Esophagus muscularis mucosa (tissue), 4 donors: ENCODE measurements at regions not wholly inside any gene's neighbourhood (a gene's known extent, or its start where the extent isn't known, plus 50 kb on each side); places are given as distances from the start of the nearest gene placed in this dataset.

Experiments used
- DNase-seq: peaks from one replicate; pipeline ENCODE4 v3.0.0-alpha.2; 2017; ENCODE audit errors: extremely low spot score
- H3K27ac ChIP-seq, 4 donors: fragments of 200-600 bp; sonication (generic); replicated peaks in 1 of 4; 1 replicate in 3 of 4; 2 replicates in 1 of 4; pipeline ENCODE4 v1.5.1; 2016 to 2019; ENCODE audit warnings: mild to moderate bottlenecking in 1 of 4
- H3K27me3 ChIP-seq, 4 donors: fragments of 200-600 bp; sonication (generic); one replicate each; pipeline versions ENCODE4 v1.5.1 to v1.6.0; 2016 to 2019
- H3K36me3 ChIP-seq, 4 donors: fragments of 200-600 bp; sonication (generic); one replicate each; pipeline ENCODE4 v1.5.1; 2016 to 2019
- H3K4me1 ChIP-seq, 4 donors: fragments of 200-600 bp; sonication (generic); one replicate each; pipeline ENCODE4 v1.5.1; 2016 to 2019
- H3K4me3 ChIP-seq, 4 donors: fragments of 200-600 bp; sonication (generic); 1 replicate in 2 of 4; 2 replicates in 2 of 4; pipeline ENCODE4 v1.5.1; 2016 to 2019; ENCODE audit warnings: mild to moderate bottlenecking in 4 of 4, moderate library complexity in 1 of 4
- H3K9me3 ChIP-seq, 4 donors: fragments of 200-600 bp; sonication (generic); 1 replicate in 3 of 4; 2 replicates in 1 of 4; pipeline ENCODE4 v1.5.1; 2016 to 2019
- EP300 ChIP-seq: sonication (generic); formaldehyde crosslinking; IDR thresholded peaks from one replicate; pipeline ENCODE4 v1.6.1; 2017; ENCODE audit warnings: antibody characterized with exemption
- POLR2A ChIP-seq: fragments of 450-650 bp; IDR thresholded peaks from one replicate; pipeline ENCODE4 v1.6.1; 2017; ENCODE audit warnings: antibody characterized with exemption, moderate library complexity, mild to moderate bottlenecking, low read depth
- POLR2AphosphoS5 ChIP-seq, 2 donors: sonication (generic); formaldehyde crosslinking; IDR thresholded peaks; one replicate each; pipeline ENCODE4 v1.6.1; 2017; ENCODE audit warnings: antibody characterized with exemption in 2 of 2
- WGBS: methylation state at CpG from one replicate; pipeline ENCODE4 v1.1.5; 2018; 5-methylcytosine and 5-hydroxymethylcytosine counted together
- intact Hi-C: fragments of 100-400 bp; cut with DNase I; formaldehyde crosslinking; loops from one replicate; pipeline ENCODE4 v1.15.1; 2023
- TF ChIP-seq, protein P1 (sequence below), 3 experiments: fragments of 200-600 bp in 2 of 3; fragments of 450-650 bp in 1 of 3; sonication (generic) in 2 of 3; IDR thresholded peaks; one replicate each; pipeline ENCODE4 v1.5.1; 2017 to 2019; ENCODE audit warnings: antibody characterized with exemption in 3 of 3, mild to moderate bottlenecking in 2 of 3, moderate library complexity in 1 of 3

DNA sequence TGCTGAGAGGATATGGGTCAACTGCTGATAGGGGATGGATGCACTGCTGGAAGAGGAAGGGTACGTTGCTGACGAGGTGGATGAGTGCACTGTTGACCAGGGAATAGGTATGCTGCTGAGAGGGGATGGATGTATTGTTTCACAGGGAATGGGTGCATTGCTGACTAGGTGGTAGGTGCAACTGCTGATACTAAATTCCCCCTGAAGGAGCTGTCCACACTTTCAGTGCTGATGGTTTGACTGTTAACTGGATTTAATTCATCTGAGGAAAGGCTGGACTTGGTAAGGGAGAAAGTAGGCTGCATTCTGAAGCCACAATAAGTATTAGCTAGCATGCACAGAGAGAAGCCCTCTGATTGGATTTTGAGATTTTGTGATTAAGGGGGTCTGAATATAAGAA is 1196.8 kb upstream of the PHF14 start:
- Histone ChIP-seq H3K9me3 (no peaks in the 10 kb centered on the region), H3K4me3 (no peak overlapping the region), H3K27me3 (no peaks in the 10 kb centered on the region), H3K4me1 (no peaks in the 10 kb centered on the region), H3K27ac (no peak overlapping the region), H3K36me3 (no peaks in the 10 kb centered on the region)
- intact Hi-C loops: no loop called here
- 70% methylated on average over 2 of the region's 2 CpGs for WGBS
- no peak for DNase-seq
- TF ChIP-seq EP300 (no peak), POLR2AphosphoS5 (IDR thresholded peaks at IDR 0.05) (no peak), POLR2A (no peak)
- TF ChIP-seq, protein P1, sequence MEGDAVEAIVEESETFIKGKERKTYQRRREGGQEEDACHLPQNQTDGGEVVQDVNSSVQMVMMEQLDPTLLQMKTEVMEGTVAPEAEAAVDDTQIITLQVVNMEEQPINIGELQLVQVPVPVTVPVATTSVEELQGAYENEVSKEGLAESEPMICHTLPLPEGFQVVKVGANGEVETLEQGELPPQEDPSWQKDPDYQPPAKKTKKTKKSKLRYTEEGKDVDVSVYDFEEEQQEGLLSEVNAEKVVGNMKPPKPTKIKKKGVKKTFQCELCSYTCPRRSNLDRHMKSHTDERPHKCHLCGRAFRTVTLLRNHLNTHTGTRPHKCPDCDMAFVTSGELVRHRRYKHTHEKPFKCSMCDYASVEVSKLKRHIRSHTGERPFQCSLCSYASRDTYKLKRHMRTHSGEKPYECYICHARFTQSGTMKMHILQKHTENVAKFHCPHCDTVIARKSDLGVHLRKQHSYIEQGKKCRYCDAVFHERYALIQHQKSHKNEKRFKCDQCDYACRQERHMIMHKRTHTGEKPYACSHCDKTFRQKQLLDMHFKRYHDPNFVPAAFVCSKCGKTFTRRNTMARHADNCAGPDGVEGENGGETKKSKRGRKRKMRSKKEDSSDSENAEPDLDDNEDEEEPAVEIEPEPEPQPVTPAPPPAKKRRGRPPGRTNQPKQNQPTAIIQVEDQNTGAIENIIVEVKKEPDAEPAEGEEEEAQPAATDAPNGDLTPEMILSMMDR (IDR thresholded peaks at IDR 0.05): no peak

DNA sequence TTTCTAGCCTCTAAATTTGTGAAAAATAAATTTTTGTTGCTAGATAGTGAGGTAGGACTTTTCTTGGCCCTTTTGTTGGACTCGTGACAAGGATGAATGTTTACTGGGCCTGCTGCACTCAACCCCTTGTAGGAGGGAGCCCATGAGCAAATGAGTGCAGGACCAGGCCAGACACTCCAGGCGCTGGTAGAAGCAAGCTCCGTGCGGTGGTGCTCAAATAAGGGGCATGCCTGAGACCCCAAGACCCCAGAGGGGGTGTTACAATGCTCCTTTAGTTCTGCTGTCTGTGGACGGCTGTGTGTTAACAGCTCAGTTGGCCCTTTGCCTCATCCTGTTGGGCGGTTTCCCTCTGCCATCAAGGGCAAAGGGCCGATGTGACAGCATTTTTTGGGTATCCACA is 1195.3 kb upstream of the PHF14 start:
- H3K4me3 ChIP-seq: no peak overlapping the region
- 85% methylated on average over 6 of the region's 7 CpGs for WGBS
- no peaks in the 10 kb centered on the region for H3K4me1 ChIP-seq
- H3K9me3 ChIP-seq: no peaks in the 10 kb centered on the region
- no peaks in the 10 kb centered on the region for H3K36me3 ChIP-seq
- DNase-seq: no peak
- no peak overlapping the region for H3K27ac ChIP-seq
- intact Hi-C loops: no loop called here
- no peaks in the 10 kb centered on the region for H3K27me3 ChIP-seq
- TF ChIP-seq EP300: no peak
- TF ChIP-seq POLR2A: no peak
- TF ChIP-seq POLR2AphosphoS5 (IDR thresholded peaks at IDR 0.05): no peak
- TF ChIP-seq, protein P1 (IDR thresholded peaks at IDR 0.05): no peak

DNA sequence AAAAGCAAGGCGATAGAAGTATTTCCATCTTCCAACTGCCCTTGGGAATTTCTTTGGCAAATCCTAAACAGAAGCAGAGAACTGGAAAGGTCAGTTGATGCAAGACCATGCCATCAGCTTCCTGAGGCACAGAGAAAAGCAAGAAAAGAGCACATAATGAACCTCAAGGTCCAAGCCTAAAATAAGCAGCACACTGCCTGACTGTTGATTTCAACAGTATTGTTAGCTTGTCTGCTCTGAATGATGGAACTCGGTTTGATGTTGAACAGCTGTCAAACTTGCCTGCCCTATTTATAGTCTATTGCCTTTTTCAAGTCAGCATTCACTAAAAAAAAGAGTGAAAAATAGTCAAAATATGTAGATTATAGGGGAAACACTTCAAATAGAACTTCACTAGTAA is 1192.0 kb upstream of the PHF14 start:
- 73% methylated on average over 2 of the region's 2 CpGs for WGBS
- intact Hi-C loops: no loop called here
- H3K9me3 ChIP-seq: no peaks in the 10 kb centered on the region
- H3K27me3 ChIP-seq: no peaks in the 10 kb centered on the region
- no peak overlapping the region for H3K27ac ChIP-seq
- no peak for DNase-seq
- no peak overlapping the region for H3K4me3 ChIP-seq
- no peak for TF ChIP-seq EP300
- no peak for TF ChIP-seq POLR2AphosphoS5 (IDR thresholded peaks at IDR 0.05)
- TF ChIP-seq POLR2A: no peak
- TF ChIP-seq, protein P1 (IDR thresholded peaks at IDR 0.05): no peak
- H3K36me3 ChIP-seq: no peaks in the 10 kb centered on the region
- H3K4me1 ChIP-seq: no peaks in the 10 kb centered on the region

DNA sequence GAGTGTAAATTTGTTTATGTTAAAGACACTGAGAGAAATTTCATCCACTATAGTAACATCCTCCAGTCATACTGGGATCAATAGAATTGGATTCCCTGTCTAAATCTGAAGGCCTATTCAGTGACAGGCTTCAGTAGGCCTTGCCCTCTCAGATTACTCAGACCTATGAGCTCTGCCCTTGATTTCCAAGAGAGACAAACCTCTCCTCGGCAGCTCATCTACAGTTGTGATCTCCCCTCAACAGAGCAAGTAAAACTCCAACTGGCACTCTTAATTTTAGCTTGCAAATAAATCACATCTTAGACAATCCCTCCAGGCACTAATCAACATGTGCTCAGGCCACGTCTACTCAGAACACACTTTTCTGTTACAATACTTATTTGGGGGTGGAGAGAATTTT is 1191.4 kb upstream of the PHF14 start:
- H3K27ac ChIP-seq: no peak overlapping the region
- intact Hi-C loops: no loop called here
- WGBS: 67% methylated on average over 2 of the region's 2 CpGs
- no peaks in the 10 kb centered on the region for H3K9me3 ChIP-seq
- H3K4me3 ChIP-seq: no peak overlapping the region
- no peak for DNase-seq
- TF ChIP-seq POLR2A (no peak), POLR2AphosphoS5 (IDR thresholded peaks at IDR 0.05) (no peak), EP300 (no peak)
- TF ChIP-seq, protein P1 (IDR thresholded peaks at IDR 0.05): no peak
- H3K4me1 ChIP-seq: no peaks in the 10 kb centered on the region
- H3K36me3 ChIP-seq: no peaks in the 10 kb centered on the region
- H3K27me3 ChIP-seq: no peaks in the 10 kb centered on the region

DNA sequence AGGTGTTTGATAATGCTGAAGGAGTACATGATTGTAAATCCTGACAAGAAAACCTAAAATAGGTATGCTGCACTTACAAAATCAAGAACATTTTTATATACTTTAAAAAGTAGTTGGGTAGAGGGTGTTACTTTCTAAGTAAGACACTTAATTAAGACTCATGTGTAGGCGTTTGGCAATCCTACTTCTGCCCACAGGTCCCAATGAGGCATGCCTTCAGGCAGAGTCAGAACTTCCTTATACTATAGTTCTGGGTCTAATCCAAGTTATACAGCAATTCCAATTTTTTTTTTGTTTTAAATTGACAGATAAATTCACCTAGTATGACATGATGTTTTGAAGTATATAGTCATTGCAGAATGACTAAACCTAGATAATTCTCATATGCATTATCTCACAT is 1188.5 kb upstream of the PHF14 start:
- Histone ChIP-seq H3K27me3 (no peaks in the 10 kb centered on the region), H3K4me3 (no peak overlapping the region), H3K27ac (no peak overlapping the region), H3K36me3 (no peaks in the 10 kb centered on the region), H3K4me1 (no peaks in the 10 kb centered on the region), H3K9me3 (no peaks in the 10 kb centered on the region)
- 32% methylated on average over 1 of the region's 1 CpG for WGBS
- DNase-seq: no peak
- intact Hi-C loops: no loop called here
- no peak for TF ChIP-seq POLR2A
- TF ChIP-seq, protein P1 (IDR thresholded peaks at IDR 0.05): no peak
- TF ChIP-seq EP300: no peak
- TF ChIP-seq POLR2AphosphoS5 (IDR thresholded peaks at IDR 0.05): no peak
